ENCODE measurements at regions not wholly inside any gene's neighbourhood (a gene's known extent, or its start where the extent isn't known, plus 50 kb on each side); places are given as distances from the start of the nearest gene placed in this dataset.

GRCh38 chr2:207279520-207279919, 113.8 kb upstream of the KLF7 start:
- no peak for DNase-seq (ENCODE audit: low read depth)
- no peak for TF ChIP-seq CTCF (conservative IDR thresholded peaks at IDR 0.05; ENCODE audit: low read depth, low read length)
- H3K4me3 ChIP-seq (ENCODE audit: low read depth, low read length) = no peak overlapping the region

- no peak overlapping the region for H3K4me3 ChIP-seq (ENCODE audit: low read depth, low read length)
- DNase-seq (ENCODE audit: low read depth) = no peak
- no peak for TF ChIP-seq CTCF (conservative IDR thresholded peaks at IDR 0.05; ENCODE audit: low read depth, low read length)
These were observed 115.7 kb upstream of the KLF7 start for GRCh38 chr2:207281436-207281835.

GRCh38 chr2:207282916-207283315, 117.2 kb upstream of the KLF7 start:
- no peak overlapping the region for H3K4me3 ChIP-seq (ENCODE audit: low read depth, low read length)
- TF ChIP-seq CTCF (conservative IDR thresholded peaks at IDR 0.05; ENCODE audit: low read depth, low read length) = no peak
- DNase-seq (ENCODE audit: low read depth) = peak; percentile 37

GRCh38 chr2:207283356-207283755, 117.6 kb upstream of the KLF7 start:
- peak; percentile 36 for TF ChIP-seq CTCF (conservative IDR thresholded peaks at IDR 0.05; ENCODE audit: low read depth, low read length)
- H3K4me3 ChIP-seq (ENCODE audit: low read depth, low read length) = no peak overlapping the region
- peak; percentile 27 for DNase-seq (ENCODE audit: low read depth)

GRCh38 chr2:207284556-207285472, 119.1 kb upstream of the KLF7 start:
- H3K4me3 ChIP-seq (ENCODE audit: low read depth, low read length) = no peak overlapping the region
- DNase-seq (ENCODE audit: low read depth) = no peak
- no peak for TF ChIP-seq CTCF (conservative IDR thresholded peaks at IDR 0.05; ENCODE audit: low read depth, low read length)

GRCh38 chr2:207285473-207285815, 119.7 kb upstream of the KLF7 start:
- H3K4me3 ChIP-seq (ENCODE audit: low read depth, low read length) = no peak overlapping the region
- no peak for DNase-seq (ENCODE audit: low read depth)
- TF ChIP-seq CTCF (conservative IDR thresholded peaks at IDR 0.05; ENCODE audit: low read depth, low read length) = no peak

- TF ChIP-seq CTCF (conservative IDR thresholded peaks at IDR 0.05; ENCODE audit: low read depth, low read length) = no peak
- H3K4me3 ChIP-seq (ENCODE audit: low read depth, low read length) = no peak overlapping the region
- DNase-seq (ENCODE audit: low read depth) = no peak
These were observed 120.4 kb upstream of the KLF7 start for GRCh38 chr2:207286106-207286505.
